Muscle layer of colon (tissue), 2 donors: ENCODE measurements at regions not wholly inside any gene's neighbourhood (a gene's known extent, or its start where the extent isn't known, plus 50 kb on each side); places are given as distances from the start of the nearest gene placed in this dataset.

Source experiments
- H3K27ac ChIP-seq: one replicate; pipeline ENCODE4 v1.7.0; 2013; ENCODE audit warnings: low read depth, mild to moderate bottlenecking, low read length, moderate library complexity
- H3K27me3 ChIP-seq, 2 donors: one replicate each; pipeline ENCODE4 v1.7.0; 2013; ENCODE audit warnings: low read length in 2 of 2, mild to moderate bottlenecking in 2 of 2; ENCODE audit not compliant: insufficient read depth in 2 of 2, control insufficient read depth in 1 of 2
- H3K36me3 ChIP-seq: one replicate; pipeline ENCODE4 v1.7.0; 2013; ENCODE audit warnings: mild to moderate bottlenecking, low read length; ENCODE audit not compliant: insufficient read depth
- H3K4me1 ChIP-seq: one replicate; pipeline ENCODE4 v1.7.0; 2013; ENCODE audit warnings: mild to moderate bottlenecking, low read length; ENCODE audit not compliant: insufficient read depth
- H3K4me3 ChIP-seq, 2 donors: one replicate each; pipeline ENCODE4 v1.7.0; 2013; ENCODE audit warnings: low read length in 2 of 2, low read depth in 1 of 2, mild to moderate bottlenecking in 1 of 2, moderate library complexity in 1 of 2
- H3K9ac ChIP-seq: one replicate; pipeline ENCODE4 v1.7.0; 2013; ENCODE audit warnings: low read length
- H3K9me3 ChIP-seq: one replicate; pipeline ENCODE4 v1.7.0; 2013; ENCODE audit warnings: mild to moderate bottlenecking, low read length
- donor health status: abdominal sarcoma.
- donor health status: Adenocarcinoma of cecum.

- peaks cover 66% of the 10 kb centered on the region for H3K4me1 ChIP-seq
- no peak overlapping the region for H3K9ac ChIP-seq
- no peaks in the 10 kb centered on the region for H3K27me3 ChIP-seq
- H3K27ac ChIP-seq, result no peak overlapping the region
- no peak overlapping the region for H3K4me3 ChIP-seq
- H3K36me3 ChIP-seq, result no peaks in the 10 kb centered on the region
- no peaks in the 10 kb centered on the region for H3K9me3 ChIP-seq
Observed at GRCh38 chr3:178079966-178080365, 456.3 kb upstream of the KCNMB2 start.

GRCh38 chr3:178082326-178082906, 453.8 kb upstream of the KCNMB2 start:
- H3K4me3 ChIP-seq, result peak overlapping the region in 1 of 2 donors; percentile 12
- H3K9ac ChIP-seq, result no peak overlapping the region
- H3K9me3 ChIP-seq, result no peaks in the 10 kb centered on the region
- H3K4me1 ChIP-seq, result peaks cover 79% of the 10 kb centered on the region
- no peaks in the 10 kb centered on the region for H3K27me3 ChIP-seq
- H3K27ac ChIP-seq, result no peak overlapping the region
- H3K36me3 ChIP-seq, result no peaks in the 10 kb centered on the region

- Histone ChIP-seq H3K27me3 (no peaks in the 10 kb centered on the region), H3K9ac (no peak overlapping the region), H3K4me1 (peaks cover 74% of the 10 kb centered on the region), H3K36me3 (no peaks in the 10 kb centered on the region), H3K9me3 (no peaks in the 10 kb centered on the region), H3K4me3 (no peak overlapping the region), H3K27ac (peak overlapping the region; percentile 59)
Observed at GRCh38 chr3:178083906-178084866, 452.1 kb upstream of the KCNMB2 start.

GRCh38 chr3:178084938-178085816, 451.1 kb upstream of the KCNMB2 start:
- no peaks in the 10 kb centered on the region for H3K9me3 ChIP-seq
- no peaks in the 10 kb centered on the region for H3K27me3 ChIP-seq
- peak overlapping the region; percentile 59 for H3K27ac ChIP-seq
- H3K9ac ChIP-seq, result no peak overlapping the region
- peaks cover 66% of the 10 kb centered on the region for H3K4me1 ChIP-seq
- no peak overlapping the region for H3K4me3 ChIP-seq
- H3K36me3 ChIP-seq, result no peaks in the 10 kb centered on the region

GRCh38 chr3:178085817-178086123, 450.5 kb upstream of the KCNMB2 start:
- H3K9ac ChIP-seq, result no peak overlapping the region
- H3K9me3 ChIP-seq, result no peaks in the 10 kb centered on the region
- H3K27ac ChIP-seq, result peak overlapping the region; percentile 59
- H3K36me3 ChIP-seq, result no peaks in the 10 kb centered on the region
- peaks cover 60% of the 10 kb centered on the region for H3K4me1 ChIP-seq
- H3K27me3 ChIP-seq, result no peaks in the 10 kb centered on the region
- H3K4me3 ChIP-seq, result no peak overlapping the region

- Histone ChIP-seq H3K36me3 (no peaks in the 10 kb centered on the region), H3K27me3 (no peaks in the 10 kb centered on the region), H3K4me1 (peaks cover 59% of the 10 kb centered on the region), H3K9ac (no peak overlapping the region), H3K4me3 (no peak overlapping the region), H3K9me3 (no peaks in the 10 kb centered on the region), H3K27ac (peak overlapping the region; percentile 59)
Observed at GRCh38 chr3:178086144-178086825, 450.0 kb upstream of the KCNMB2 start.

GRCh38 chr3:178087376-178087775, 448.9 kb upstream of the KCNMB2 start:
- no peak overlapping the region for H3K4me3 ChIP-seq
- H3K9ac ChIP-seq, result no peak overlapping the region
- H3K4me1 ChIP-seq, result peaks cover 54% of the 10 kb centered on the region
- H3K9me3 ChIP-seq, result no peaks in the 10 kb centered on the region
- no peak overlapping the region for H3K27ac ChIP-seq
- no peaks in the 10 kb centered on the region for H3K36me3 ChIP-seq
- H3K27me3 ChIP-seq, result no peaks in the 10 kb centered on the region

- Histone ChIP-seq H3K27me3 (no peaks in the 10 kb centered on the region), H3K9ac (no peak overlapping the region), H3K36me3 (no peaks in the 10 kb centered on the region), H3K9me3 (no peaks in the 10 kb centered on the region), H3K4me3 (no peak overlapping the region), H3K27ac (no peak overlapping the region), H3K4me1 (peaks cover 40% of the 10 kb centered on the region)
Observed at GRCh38 chr3:178088963-178089362, 447.3 kb upstream of the KCNMB2 start.

- no peaks in the 10 kb centered on the region for H3K27me3 ChIP-seq
- H3K9ac ChIP-seq, result no peak overlapping the region
- H3K27ac ChIP-seq, result no peak overlapping the region
- H3K4me1 ChIP-seq, result peaks cover 21% of the 10 kb centered on the region
- H3K4me3 ChIP-seq, result no peak overlapping the region
- H3K9me3 ChIP-seq, result no peaks in the 10 kb centered on the region
- H3K36me3 ChIP-seq, result no peaks in the 10 kb centered on the region
Observed at GRCh38 chr3:178090899-178091298, 445.3 kb upstream of the KCNMB2 start.

GRCh38 chr3:178095522-178095921, 440.7 kb upstream of the KCNMB2 start:
- no peaks in the 10 kb centered on the region for H3K36me3 ChIP-seq

GRCh38 chr3:178096955-178097354, 439.3 kb upstream of the KCNMB2 start:
- peaks cover 12% of the 10 kb centered on the region for H3K4me1 ChIP-seq
- H3K36me3 ChIP-seq, result no peaks in the 10 kb centered on the region
- H3K4me3 ChIP-seq, result no peak overlapping the region
- H3K9me3 ChIP-seq, result no peaks in the 10 kb centered on the region
- no peak overlapping the region for H3K27ac ChIP-seq
- H3K9ac ChIP-seq, result no peak overlapping the region
- no peaks in the 10 kb centered on the region for H3K27me3 ChIP-seq

More at GRCh38 chr3:178095522-178095921, 440.7 kb upstream of the KCNMB2 start:
- no peak overlapping the region for H3K9ac ChIP-seq
- H3K4me1 ChIP-seq, result peaks cover 1% of the 10 kb centered on the region
- H3K4me3 ChIP-seq, result no peak overlapping the region
- no peaks in the 10 kb centered on the region for H3K27me3 ChIP-seq
- no peak overlapping the region for H3K27ac ChIP-seq
- H3K9me3 ChIP-seq, result no peaks in the 10 kb centered on the region
